VCaP (cell line): ENCODE measurements at regions not wholly inside any gene's neighbourhood (a gene's known extent, or its start where the extent isn't known, plus 50 kb on each side); places are given as distances from the start of the nearest gene placed in this dataset.
A peak's percentile ranks its signal among the peaks of the same experiment; 100 is the strongest.

ENCODE experiments used
- H3K27ac ChIP-seq: fragments of 450-650 bp; 2 replicates; pipeline ENCODE4 v1.5.1; 2017
- CTCF ChIP-seq: fragments of 450-650 bp; conservative IDR thresholded peaks from 2 replicates; pipeline ENCODE4 v1.5.1; 2017; ENCODE audit warnings: mild to moderate bottlenecking, moderate library complexity

DNA sequence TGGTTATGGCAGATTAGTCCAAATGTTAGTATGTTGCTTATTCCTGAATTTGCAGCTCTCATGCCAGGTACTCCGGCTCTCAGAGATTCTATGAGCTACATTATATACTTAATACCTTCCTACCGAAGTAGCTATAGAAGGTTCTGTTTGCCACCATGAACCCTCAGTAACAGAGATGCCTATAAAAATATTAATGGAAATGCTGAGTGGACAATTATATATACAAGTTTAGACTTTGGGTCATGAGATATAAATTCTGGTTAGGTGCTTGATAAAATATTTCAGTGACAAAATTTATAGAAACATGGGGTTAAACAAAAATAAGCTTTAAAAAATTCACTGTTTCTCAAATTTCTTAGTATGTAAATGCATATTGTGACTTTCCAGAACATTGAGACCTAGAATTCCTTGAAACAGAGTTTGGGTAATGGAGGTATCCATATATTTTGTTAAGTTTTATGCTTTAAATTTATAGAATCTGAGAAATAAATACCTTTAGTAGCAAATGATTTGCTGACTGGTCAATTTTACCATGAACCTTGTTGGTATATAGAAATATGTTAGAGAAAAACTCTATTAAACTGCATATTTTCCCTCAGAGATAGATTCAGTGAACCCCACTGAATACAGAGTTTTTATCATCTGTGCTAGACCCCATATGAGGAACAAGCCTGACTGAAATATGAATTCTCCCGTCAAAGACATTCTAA is 533.5 kb downstream of the SH2D4B start:
- H3K27ac ChIP-seq, result no peak overlapping the region
- TF ChIP-seq CTCF, result no peak

DNA sequence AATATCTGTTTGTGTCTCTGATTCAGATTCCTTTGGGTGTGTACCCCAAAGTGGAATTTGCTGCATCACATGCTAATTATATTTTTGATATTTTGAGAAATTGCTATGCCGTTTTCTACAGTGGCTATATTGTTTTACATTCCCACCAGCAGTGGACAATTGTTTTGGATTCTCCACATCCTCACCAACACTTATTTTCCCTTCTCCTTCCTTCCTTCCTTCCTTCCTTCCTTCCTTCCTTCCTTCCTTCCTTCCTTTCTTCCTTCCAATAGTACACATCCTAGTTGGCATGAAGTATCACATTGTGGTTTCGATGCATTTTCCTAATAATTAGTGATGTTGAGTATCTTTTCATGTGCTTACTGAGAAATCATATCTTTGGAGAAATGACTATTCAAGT is 535.5 kb downstream of the SH2D4B start:
- H3K27ac ChIP-seq, result no peak overlapping the region
- no peak for TF ChIP-seq CTCF

DNA sequence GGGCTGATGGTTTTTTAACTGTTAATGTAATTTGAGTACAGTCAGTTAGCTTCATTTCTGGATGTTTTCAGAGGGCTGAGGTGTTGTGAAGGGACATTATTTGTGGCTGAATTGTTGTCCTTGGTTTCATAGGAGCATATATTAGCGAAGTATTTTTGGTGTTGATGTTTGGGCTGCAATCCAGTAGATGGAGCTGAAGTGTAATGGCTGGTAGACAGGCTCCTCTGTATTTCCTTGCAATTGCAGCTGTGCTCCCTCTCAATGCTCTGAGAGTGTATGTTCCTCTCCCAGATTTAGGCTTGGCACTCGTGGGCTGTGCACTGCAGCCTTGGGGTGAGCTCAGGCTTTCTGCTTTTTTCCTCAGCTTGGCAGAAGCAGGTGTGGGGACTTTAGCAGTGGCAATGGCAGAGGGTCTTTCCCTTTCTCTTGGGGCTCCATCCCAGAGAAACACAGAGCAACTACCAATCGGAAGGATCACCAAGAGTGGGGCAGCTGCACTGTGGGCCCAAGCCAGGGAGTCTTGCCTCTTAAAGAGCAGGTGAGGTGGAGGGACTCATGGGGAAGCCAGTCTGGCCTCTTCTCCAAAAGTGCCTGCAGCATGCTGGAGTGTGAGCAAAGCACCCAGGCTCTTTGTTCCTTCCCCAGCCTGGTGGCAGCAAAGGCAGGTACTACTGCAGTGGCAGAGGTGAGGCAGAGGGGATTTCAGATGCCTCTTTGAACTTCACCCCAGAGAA is 544.4 kb downstream of the SH2D4B start:
- no peak overlapping the region for H3K27ac ChIP-seq
- TF ChIP-seq CTCF, result peak; percentile 33

- TF ChIP-seq CTCF, result no peak
- no peak overlapping the region for H3K27ac ChIP-seq
These were observed 545.1 kb downstream of the SH2D4B start for GRCh38 chr10:81082621-81083376.

GRCh38 chr10:81093056-81093455 is 555.4 kb downstream of the SH2D4B start:
- H3K27ac ChIP-seq, result no peak overlapping the region
- TF ChIP-seq CTCF, result no peak

DNA sequence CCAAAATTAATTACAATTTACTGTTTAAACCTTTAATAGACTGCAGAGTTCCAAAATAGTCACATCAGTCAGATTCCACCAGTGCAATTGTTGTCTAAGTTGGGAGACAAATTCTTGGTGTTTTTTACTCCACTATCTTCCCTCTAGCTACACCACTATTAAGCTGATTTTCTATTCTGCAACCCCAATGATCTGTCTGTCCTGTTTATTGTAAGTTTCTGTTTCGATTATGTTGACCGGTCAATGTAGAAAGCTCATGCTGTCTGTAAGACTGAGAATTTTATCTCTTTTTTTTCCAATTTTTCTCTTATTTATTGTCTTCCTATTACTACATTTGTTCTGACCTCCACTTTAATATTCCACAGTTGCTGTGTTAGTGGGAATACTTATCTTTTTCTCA is 557.5 kb downstream of the SH2D4B start:
- TF ChIP-seq CTCF, result no peak
- no peak overlapping the region for H3K27ac ChIP-seq

DNA sequence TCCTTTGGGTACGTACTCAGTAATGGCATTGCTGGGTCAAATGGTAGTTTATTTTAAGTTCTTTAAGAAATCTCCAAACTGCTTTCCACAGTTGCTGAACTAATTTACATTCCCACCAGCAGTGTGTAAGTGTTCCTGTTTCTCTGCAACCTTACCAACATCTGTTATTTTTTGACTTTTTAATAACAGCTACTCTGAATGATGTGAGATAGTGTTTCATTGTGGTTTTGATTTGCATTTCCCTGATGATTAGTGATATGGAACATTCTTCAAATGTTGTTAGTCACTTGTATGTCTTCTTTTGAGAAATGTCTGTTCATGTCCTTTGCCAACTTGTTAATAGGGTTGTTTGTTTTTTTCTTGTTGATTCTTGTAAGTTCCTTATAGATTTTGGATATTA is 558.9 kb downstream of the SH2D4B start:
- no peak for TF ChIP-seq CTCF
- no peak overlapping the region for H3K27ac ChIP-seq
